ENCODE measurements at regions not wholly inside any gene's neighbourhood (a gene's known extent, or its start where the extent isn't known, plus 50 kb on each side); places are given as distances from the start of the nearest gene placed in this dataset.

DNA sequence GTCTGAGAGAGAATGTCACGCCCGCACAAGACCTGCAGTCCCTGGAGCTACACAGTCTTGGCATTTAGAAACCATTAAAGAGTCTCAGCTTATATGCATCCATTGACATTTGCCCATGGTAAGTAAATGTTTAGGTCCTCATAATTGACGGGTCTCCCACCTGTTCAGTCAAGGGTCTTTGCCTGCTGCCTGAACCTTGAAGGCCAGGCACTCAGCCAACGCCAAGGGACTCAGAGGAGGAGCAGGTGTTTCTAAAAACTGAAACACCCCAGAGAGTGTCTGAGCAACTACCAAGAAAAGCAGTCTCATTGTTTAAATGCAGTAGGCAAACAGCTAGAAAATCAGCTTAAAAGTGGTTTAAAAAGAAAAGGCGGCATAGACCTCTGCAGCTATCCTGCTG lies 264.7 kb upstream of the AKR1E2 start:
- H3K9me3 Mint-ChIP-seq = no peaks in the 10 kb centered on the region
- H3K27me3 Mint-ChIP-seq = peaks cover 11% of the 10 kb centered on the region
- H3K4me3 Mint-ChIP-seq = no peak overlapping the region
- CTCF ChIA-PET = interaction anchor here (0.6 kb wide), 1 partner anchor 282 kb away, joined by 3 read pairs; no protein-coding TSS in a partner anchor
- no peak overlapping the region for H3K27ac Mint-ChIP-seq
- no peak for DNase-seq
- no peaks in the 10 kb centered on the region for H3K36me3 Mint-ChIP-seq
- no peaks in the 10 kb centered on the region for H3K4me1 Mint-ChIP-seq

DNA sequence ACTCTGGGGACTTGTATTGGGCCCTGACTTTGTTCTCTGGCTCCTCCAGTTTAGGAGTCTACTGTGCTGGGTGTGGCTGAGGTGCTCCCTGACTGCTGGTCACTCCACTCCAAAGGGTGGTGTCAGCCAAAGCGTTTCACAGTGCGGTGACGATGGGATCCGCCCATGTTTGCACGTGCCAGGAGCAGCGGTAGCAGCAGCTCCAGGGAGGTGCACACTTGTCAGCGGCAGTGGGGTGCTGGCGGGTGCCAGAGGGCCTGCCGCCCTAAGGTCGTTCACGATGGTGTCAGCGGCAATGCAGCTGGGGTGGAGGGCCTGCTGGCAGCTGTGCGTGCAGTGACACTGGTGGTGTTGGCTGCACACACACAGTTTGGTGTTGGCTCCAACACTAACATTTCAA lies 268.5 kb upstream of the AKR1E2 start:
- Mint-ChIP-seq H3K27ac (no peak overlapping the region), H3K9me3 (no peaks in the 10 kb centered on the region), H3K4me1 (no peaks in the 10 kb centered on the region), H3K36me3 (no peaks in the 10 kb centered on the region), H3K27me3 (peaks cover 20% of the 10 kb centered on the region), H3K4me3 (no peak overlapping the region)
- CTCF ChIA-PET = no interaction called here
- DNase-seq = no peak

- H3K36me3 Mint-ChIP-seq = no peaks in the 10 kb centered on the region
- no peak for DNase-seq
- H3K9me3 Mint-ChIP-seq = no peaks in the 10 kb centered on the region
- CTCF ChIA-PET = no interaction called here
- H3K4me3 Mint-ChIP-seq = no peak overlapping the region
- no peak overlapping the region for H3K27ac Mint-ChIP-seq
- no peaks in the 10 kb centered on the region for H3K4me1 Mint-ChIP-seq
- peaks cover 17% of the 10 kb centered on the region for H3K27me3 Mint-ChIP-seq
Observed at GRCh38 chr10:4556527-4556926, 269.5 kb upstream of the AKR1E2 start.

- Mint-ChIP-seq H3K4me1 (no peaks in the 10 kb centered on the region), H3K4me3 (no peak overlapping the region), H3K36me3 (no peaks in the 10 kb centered on the region), H3K27me3 (peaks cover 17% of the 10 kb centered on the region), H3K27ac (no peak overlapping the region), H3K9me3 (no peaks in the 10 kb centered on the region)
- no peak for DNase-seq
- CTCF ChIA-PET = no interaction called here
Observed at GRCh38 chr10:4555920-4556319, 270.1 kb upstream of the AKR1E2 start.

GRCh38 chr10:4549139-4549653 lies 276.8 kb upstream of the AKR1E2 start:
- Mint-ChIP-seq H3K9me3 (no peaks in the 10 kb centered on the region), H3K27me3 (peaks cover 14% of the 10 kb centered on the region), H3K4me1 (no peaks in the 10 kb centered on the region), H3K4me3 (no peak overlapping the region), H3K27ac (no peak overlapping the region), H3K36me3 (no peaks in the 10 kb centered on the region)
- CTCF ChIA-PET = no interaction called here
- no peak for DNase-seq

- Mint-ChIP-seq H3K27ac (no peak overlapping the region), H3K4me3 (no peak overlapping the region)
- CTCF ChIA-PET = no interaction called here
Observed at GRCh38 chr10:4546931-4547330, 279.1 kb upstream of the AKR1E2 start.

DNA sequence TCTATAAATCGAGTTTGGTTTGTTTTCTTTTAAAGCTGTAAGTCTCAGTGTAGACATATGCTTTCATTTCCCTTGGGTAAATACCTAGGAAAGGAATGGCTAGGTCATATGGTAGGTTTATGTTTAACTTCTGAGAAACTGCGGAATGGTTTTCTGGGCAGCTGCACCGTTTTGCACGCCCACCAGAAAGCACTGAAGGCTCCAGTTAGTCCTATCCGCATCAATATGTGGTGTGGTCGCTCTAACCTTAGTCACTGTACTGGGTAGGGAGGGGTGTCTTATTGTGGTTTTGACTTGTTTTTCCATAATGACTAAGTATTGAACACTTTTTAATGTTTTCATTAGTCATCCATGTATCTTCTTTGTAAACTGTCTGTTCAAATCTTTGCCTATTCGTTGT lies 279.5 kb upstream of the AKR1E2 start:
- H3K9me3 Mint-ChIP-seq = no peaks in the 10 kb centered on the region
- CTCF ChIA-PET = no interaction called here
- H3K36me3 Mint-ChIP-seq = no peaks in the 10 kb centered on the region
- H3K4me3 Mint-ChIP-seq = no peak overlapping the region
- H3K4me1 Mint-ChIP-seq = no peaks in the 10 kb centered on the region
- DNase-seq = no peak
- no peak overlapping the region for H3K27ac Mint-ChIP-seq
- peaks cover 10% of the 10 kb centered on the region for H3K27me3 Mint-ChIP-seq

More at GRCh38 chr10:4546931-4547330, 279.1 kb upstream of the AKR1E2 start:
- DNase-seq = no peak
- Mint-ChIP-seq H3K9me3 (no peaks in the 10 kb centered on the region), H3K4me1 (no peaks in the 10 kb centered on the region), H3K27me3 (peaks cover 7% of the 10 kb centered on the region), H3K36me3 (no peaks in the 10 kb centered on the region)

- Mint-ChIP-seq H3K27ac (no peak overlapping the region), H3K4me3 (no peak overlapping the region), H3K27me3 (peaks cover 10% of the 10 kb centered on the region), H3K9me3 (no peaks in the 10 kb centered on the region), H3K36me3 (no peaks in the 10 kb centered on the region), H3K4me1 (no peaks in the 10 kb centered on the region)
- CTCF ChIA-PET = no interaction called here
- no peak for DNase-seq
Observed at GRCh38 chr10:4545062-4545461, 280.9 kb upstream of the AKR1E2 start.

DNA sequence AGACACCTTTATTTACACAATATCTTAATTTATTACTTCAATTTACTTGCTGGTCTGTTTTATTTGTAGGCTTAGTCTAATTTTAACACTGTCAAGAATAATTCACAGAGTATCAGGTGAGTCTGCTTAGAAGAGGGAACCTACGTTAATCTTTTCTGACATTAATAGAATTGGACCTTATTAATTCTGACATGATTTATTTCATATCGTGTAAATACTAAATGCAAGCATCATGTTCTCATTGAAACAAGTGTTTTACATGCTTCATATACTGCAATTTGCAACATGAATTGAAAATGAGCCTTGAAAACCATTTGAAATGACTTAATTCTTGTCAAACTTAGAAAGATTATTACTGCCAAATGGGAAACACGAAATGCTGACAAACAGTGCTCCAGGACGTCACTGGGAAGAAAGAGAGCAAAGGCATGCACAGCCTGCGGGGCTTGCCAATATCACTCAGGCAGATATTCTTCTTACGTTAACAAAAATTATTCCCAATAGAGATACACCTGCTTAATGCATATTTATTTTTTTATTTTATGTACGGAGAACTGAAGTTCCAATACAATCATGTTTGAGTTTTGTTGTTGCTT lies 282.0 kb upstream of the AKR1E2 start:
- peaks cover 10% of the 10 kb centered on the region for H3K27me3 Mint-ChIP-seq
- no peaks in the 10 kb centered on the region for H3K36me3 Mint-ChIP-seq
- no peak overlapping the region for H3K27ac Mint-ChIP-seq
- no peak overlapping the region for H3K4me3 Mint-ChIP-seq
- DNase-seq = no peak
- CTCF ChIA-PET = no interaction called here
- H3K9me3 Mint-ChIP-seq = no peaks in the 10 kb centered on the region
- no peaks in the 10 kb centered on the region for H3K4me1 Mint-ChIP-seq

- no peaks in the 10 kb centered on the region for H3K4me1 Mint-ChIP-seq
- H3K4me3 Mint-ChIP-seq = no peak overlapping the region
- no peak overlapping the region for H3K27ac Mint-ChIP-seq
- DNase-seq = no peak
- CTCF ChIA-PET = interaction anchor here (0.6 kb wide), 1 partner anchor 634 kb away, joined by 4 read pairs; no protein-coding TSS in a partner anchor
- H3K27me3 Mint-ChIP-seq = peaks cover 10% of the 10 kb centered on the region
- H3K9me3 Mint-ChIP-seq = peaks cover 16% of the 10 kb centered on the region
- H3K36me3 Mint-ChIP-seq = no peaks in the 10 kb centered on the region
Observed at GRCh38 chr10:4541292-4541691, 284.7 kb upstream of the AKR1E2 start.

GRCh38 chr10:4538016-4538415 lies 288.0 kb upstream of the AKR1E2 start:
- Mint-ChIP-seq H3K4me3 (no peak overlapping the region), H3K36me3 (no peaks in the 10 kb centered on the region), H3K9me3 (peaks cover 16% of the 10 kb centered on the region), H3K4me1 (no peaks in the 10 kb centered on the region), H3K27ac (no peak overlapping the region), H3K27me3 (peaks cover 4% of the 10 kb centered on the region)
- CTCF ChIA-PET = no interaction called here
- no peak for DNase-seq

GRCh38 chr10:4535521-4535920 lies 290.5 kb upstream of the AKR1E2 start:
- CTCF ChIA-PET = no interaction called here
- DNase-seq = no peak
- peaks cover 16% of the 10 kb centered on the region for H3K9me3 Mint-ChIP-seq
- no peaks in the 10 kb centered on the region for H3K4me1 Mint-ChIP-seq
- H3K36me3 Mint-ChIP-seq = no peaks in the 10 kb centered on the region
- no peak overlapping the region for H3K27ac Mint-ChIP-seq
- H3K27me3 Mint-ChIP-seq = no peaks in the 10 kb centered on the region
- no peak overlapping the region for H3K4me3 Mint-ChIP-seq

DNA sequence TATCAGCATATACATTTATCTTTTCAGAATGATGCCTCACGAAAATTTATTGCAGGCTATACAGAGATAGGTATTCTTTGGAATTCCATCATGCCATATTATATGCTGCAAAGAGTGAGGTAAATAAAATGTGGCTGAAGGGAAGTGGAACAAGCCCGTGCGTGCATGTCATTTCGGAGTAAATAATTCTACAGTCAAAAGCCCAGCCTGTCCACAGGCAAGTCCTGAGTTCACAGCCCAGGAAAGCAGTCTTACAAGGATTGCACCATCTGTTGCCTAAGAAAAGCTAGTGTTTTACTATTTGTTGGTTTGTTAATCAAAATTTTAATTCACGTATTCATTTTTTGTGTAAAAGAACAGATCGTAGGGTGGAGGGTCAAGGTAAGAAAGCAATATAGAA lies 292.4 kb upstream of the AKR1E2 start:
- CTCF ChIA-PET = no interaction called here
- H3K36me3 Mint-ChIP-seq = no peaks in the 10 kb centered on the region
- no peaks in the 10 kb centered on the region for H3K27me3 Mint-ChIP-seq

GRCh38 chr10:4532976-4533375 lies 293.0 kb upstream of the AKR1E2 start:
- CTCF ChIA-PET = no interaction called here
- peaks cover 15% of the 10 kb centered on the region for H3K9me3 Mint-ChIP-seq
- no peaks in the 10 kb centered on the region for H3K27me3 Mint-ChIP-seq
- no peaks in the 10 kb centered on the region for H3K36me3 Mint-ChIP-seq
- H3K4me3 Mint-ChIP-seq = no peak overlapping the region
- no peaks in the 10 kb centered on the region for H3K4me1 Mint-ChIP-seq
- H3K27ac Mint-ChIP-seq = no peak overlapping the region
- DNase-seq = no peak

More for the DNA sequence above, 292.4 kb upstream of the AKR1E2 start:
- no peak for DNase-seq
- Mint-ChIP-seq H3K4me3 (no peak overlapping the region), H3K9me3 (peaks cover 16% of the 10 kb centered on the region), H3K27ac (no peak overlapping the region), H3K4me1 (no peaks in the 10 kb centered on the region)

GRCh38 chr10:4532467-4532866 lies 293.5 kb upstream of the AKR1E2 start:
- Mint-ChIP-seq H3K4me1 (no peaks in the 10 kb centered on the region), H3K27ac (no peak overlapping the region), H3K27me3 (peaks cover under 1% of the 10 kb centered on the region), H3K36me3 (no peaks in the 10 kb centered on the region), H3K9me3 (peaks cover 10% of the 10 kb centered on the region), H3K4me3 (no peak overlapping the region)
- CTCF ChIA-PET = no interaction called here
- no peak for DNase-seq

- Mint-ChIP-seq H3K4me3 (no peak overlapping the region), H3K36me3 (no peaks in the 10 kb centered on the region), H3K27me3 (peaks cover 4% of the 10 kb centered on the region), H3K4me1 (no peaks in the 10 kb centered on the region), H3K27ac (no peak overlapping the region), H3K9me3 (peaks cover 7% of the 10 kb centered on the region)
- no peak for DNase-seq
- CTCF ChIA-PET = no interaction called here
Observed at GRCh38 chr10:4532011-4532410, 294.0 kb upstream of the AKR1E2 start.
